Stimulated activated CD8-positive, alpha-beta memory T cell treated with anti-CD3 and anti-CD28 coated beads, Interleukin-2, amount 100 ng/mL, for 48 hours (primary cell): ENCODE measurements at regions not wholly inside any gene's neighbourhood (a gene's known extent, or its start where the extent isn't known, plus 50 kb on each side); places are given as distances from the start of the nearest gene placed in this dataset.
"Not testable (repeated sequence)": the region's sequence is repeated elsewhere in the genome, so short reads cannot be mapped to it uniquely, and the experiment has no call there.

Experiments used
- DNase-seq, 2 donors: peaks; one replicate each; pipeline ENCODE4 v3.0.0-alpha.2; 2020; ENCODE audit warnings: low read depth in 2 of 2

GRCh38 chr10:29794776-29795611 is 160.2 kb upstream of the SVIL start:
- DNase-seq = no peak

GRCh38 chr10:29791773-29792172 is 157.0 kb upstream of the SVIL start:
- no peak for DNase-seq

DNA sequence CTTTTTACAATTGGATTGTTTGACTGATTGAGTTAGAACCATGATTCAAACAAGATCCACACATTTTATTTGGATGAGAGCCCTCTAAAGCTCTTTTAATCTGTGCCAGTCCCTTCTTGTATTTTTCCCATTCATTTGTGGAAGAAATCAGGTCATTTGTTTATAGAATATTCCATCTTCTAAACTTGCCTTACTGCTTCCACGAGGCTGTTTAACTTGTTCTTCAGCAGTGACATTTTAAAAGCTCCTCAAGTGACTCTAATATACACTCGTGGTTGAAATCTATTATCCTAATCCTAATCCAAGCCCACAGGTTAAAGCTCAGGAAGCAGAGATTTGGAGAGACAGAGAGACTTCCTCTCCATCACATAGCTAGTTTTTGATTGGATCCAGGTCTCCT is 155.4 kb upstream of the SVIL start:
- no peak for DNase-seq

DNA sequence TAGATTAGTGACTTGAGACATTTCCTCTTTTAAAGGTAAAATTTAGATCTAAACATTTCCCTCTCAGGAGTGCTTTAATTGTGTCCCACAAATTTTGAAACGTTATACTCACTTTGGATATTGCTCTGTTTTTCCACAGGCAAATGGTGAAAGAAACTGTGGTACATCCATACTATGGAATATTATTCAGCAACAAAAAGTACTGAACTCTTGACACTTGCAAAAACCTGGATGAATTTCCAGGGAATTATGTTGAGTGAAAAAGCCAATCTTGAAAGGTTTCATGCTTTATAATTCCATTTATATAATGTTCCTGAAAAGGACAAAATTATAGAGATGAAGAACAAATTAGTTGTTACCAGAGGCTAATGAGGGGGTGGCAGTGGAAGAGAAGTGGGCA is 153.3 kb upstream of the SVIL start:
- no peak for DNase-seq

DNA sequence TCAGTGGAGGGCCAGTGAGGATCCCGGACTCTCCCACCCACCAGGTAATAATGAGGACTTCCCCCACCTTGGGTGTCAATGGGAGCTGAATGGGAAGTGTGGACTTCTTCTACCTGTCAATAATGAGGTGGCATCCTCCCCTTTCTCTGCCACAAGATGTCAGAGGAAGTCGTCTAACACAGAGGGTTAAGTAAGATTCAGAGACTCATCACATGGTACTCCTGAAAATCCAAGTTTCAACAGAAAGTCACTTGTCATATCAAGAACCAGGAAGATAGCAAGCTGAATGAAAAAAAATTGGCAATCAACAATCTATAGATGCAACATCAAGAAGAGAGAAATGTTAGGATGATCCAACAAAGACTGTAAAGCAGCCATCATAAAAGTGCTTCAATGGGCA is 150.9 kb upstream of the SVIL start:
- no peak for DNase-seq

GRCh38 chr10:29784175-29784773 is 149.5 kb upstream of the SVIL start:
- DNase-seq = no peak

GRCh38 chr10:29783201-29783947 is 148.6 kb upstream of the SVIL start:
- no peak for DNase-seq

- DNase-seq = no peak
Observed at GRCh38 chr10:29780639-29781038, 145.9 kb upstream of the SVIL start.

GRCh38 chr10:29780096-29780495 is 145.3 kb upstream of the SVIL start:
- no peak for DNase-seq

DNA sequence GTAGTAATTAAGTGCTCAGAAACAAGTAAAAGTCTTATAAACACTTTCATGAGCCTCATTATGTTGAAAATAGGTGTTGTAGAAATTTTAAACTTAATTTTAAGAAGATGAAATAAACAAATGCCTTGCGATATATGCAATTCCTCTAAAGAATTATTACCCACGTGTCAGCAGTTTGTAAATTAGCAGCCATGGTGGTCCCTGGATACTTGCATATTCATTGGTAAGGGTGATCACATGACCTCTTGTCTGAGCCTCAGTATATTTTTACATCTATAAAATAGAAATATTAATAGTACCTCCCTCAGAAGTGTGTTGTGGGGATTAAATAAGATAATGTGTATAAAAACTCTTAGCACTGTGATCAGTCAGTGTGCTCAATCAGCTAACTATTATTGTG is 141.5 kb upstream of the SVIL start:
- DNase-seq = no peak

GRCh38 chr10:29774475-29774874 is 139.7 kb upstream of the SVIL start:
- no peak for DNase-seq

GRCh38 chr10:29773675-29774091 is 138.9 kb upstream of the SVIL start:
- no peak for DNase-seq

DNA sequence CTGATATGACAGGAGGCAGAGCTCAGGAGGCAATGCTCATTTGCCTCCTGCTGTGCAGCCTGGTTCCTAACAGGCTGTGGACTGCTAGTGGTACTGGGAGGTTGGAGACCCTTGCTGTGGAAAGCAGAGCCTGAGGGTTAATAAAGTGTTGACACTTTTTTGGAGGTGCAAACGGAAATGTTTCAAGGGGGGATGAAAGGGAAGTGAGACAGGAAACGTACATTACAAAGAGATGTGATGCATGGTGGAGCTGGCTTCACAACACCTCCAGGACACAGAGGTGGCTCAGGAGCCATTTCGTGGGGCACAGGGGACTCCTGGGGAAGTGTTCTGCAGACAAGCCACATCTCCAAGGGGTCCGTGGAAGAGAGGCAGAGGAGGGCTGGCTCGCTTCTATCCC is 137.6 kb upstream of the SVIL start:
- DNase-seq = no peak

GRCh38 chr10:29771376-29771775 is 136.6 kb upstream of the SVIL start:
- no peak for DNase-seq

GRCh38 chr10:29769277-29769676 is 134.5 kb upstream of the SVIL start:
- not testable (repeated sequence) for DNase-seq

DNA sequence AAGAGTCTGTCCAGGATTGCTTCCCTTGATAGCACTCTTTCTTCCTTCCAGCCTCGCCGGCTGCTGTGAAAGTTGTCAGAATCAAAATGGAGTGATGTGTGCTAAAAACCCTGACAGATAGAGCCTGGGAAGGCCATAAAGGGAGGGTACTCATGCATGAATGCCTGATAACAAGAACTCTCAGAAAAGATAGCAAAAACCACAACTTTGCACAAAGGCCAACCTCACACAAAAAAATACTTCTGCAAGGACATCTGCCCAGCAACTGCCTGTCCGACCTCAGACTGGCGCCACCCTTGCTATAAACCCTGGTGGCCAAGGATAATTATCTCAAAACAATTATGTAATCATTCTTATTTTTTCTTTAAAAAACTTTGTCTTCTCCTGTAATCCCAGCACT is 133.2 kb upstream of the SVIL start:
- no peak for DNase-seq

GRCh38 chr10:29766753-29767152 is 132.0 kb upstream of the SVIL start:
- no peak for DNase-seq

DNA sequence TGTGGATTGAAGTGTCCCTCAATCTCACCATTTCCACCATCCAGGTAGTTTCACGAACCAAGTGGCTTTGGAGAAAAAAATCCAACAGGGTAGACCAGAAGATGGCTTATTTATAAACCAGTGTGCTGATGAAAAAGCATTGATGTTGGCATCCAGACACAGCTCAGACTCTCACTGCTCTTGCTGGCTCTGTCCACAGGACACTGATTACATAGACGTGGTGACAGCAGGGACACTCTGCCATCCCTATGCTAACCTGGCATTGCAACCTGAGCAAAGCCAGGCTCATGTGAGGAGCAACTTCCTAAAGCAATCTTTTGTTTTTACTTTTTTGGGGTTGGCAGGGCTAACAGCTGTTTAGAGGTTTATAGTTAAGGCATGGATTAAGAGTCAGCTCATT is 130.6 kb upstream of the SVIL start:
- DNase-seq = no peak

DNA sequence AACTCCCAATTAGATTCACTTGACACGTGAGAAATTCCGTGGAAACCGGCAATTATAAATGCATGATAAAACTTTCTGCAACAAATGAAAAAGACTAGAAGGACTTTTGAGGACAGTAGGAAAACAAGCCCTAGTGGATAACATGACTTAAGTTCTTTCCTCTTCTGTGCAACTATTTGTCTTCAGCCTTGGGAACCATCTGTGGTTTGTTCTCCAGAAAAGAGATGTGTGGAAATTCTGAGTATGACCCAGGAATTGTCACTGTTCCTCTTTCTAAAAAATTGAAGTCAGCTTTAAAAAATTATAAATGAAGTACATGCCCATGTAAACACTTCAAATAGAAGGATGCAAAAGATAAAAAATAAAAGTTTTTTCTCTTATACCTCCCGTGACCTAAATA is 128.6 kb upstream of the SVIL start:
- no peak for DNase-seq

DNA sequence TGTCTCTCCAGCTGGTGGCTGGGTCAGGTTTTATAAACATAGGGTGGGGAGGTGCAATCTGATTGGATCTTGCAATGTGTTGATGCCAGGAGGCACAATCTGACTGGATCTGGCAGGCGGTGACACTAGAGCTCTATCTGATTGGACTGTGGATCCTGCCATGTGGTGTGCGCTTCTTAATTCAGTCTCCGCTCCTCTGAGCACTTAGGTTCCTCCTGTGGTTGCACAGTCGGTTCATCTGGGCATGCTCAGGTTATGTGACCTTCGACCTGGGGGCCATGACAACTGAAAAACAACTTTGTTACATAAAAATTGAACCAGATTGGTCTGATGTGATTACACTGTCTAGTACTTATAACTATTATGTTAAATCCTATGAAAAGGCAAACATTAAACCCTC is 127.1 kb upstream of the SVIL start:
- no peak for DNase-seq

DNA sequence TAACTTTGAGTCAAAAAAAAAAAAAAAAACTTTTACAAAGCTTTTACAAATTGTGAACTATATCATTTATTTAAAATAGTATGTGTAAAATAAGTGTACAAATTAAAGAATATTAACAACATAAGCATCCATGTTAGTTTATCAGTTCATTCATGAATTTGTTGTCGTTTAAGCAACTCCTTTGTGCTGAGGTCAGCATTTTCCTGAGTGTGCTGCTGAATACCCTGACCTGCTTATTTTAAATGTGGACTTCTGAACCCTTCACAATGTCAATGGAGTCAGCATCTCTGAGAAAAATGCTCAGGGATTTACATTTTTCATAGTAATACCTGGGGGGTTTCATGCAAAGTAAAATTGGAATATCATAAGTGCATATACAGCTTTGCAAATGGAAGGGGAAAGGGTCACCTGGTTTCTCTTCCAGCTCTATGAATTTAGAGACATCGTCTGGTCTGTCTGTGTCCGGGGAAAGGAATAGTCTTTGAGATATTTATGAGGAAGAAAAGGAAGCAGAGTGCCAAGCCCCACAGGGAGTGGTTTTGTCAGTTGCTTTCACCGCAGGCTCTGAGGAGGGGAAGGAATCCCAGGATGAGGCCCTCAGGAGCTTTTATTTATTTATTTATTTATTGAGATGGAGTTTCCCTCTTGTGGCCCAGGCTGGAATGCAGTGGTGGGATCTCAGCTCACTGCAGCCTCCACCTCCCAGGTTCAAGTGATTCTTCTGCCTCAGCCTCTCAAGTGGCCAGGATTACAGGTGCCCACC is 125.5 kb upstream of the SVIL start:
- DNase-seq = no peak
